Keratinocyte (primary cell): ENCODE measurements at regions not wholly inside any gene's neighbourhood (a gene's known extent, or its start where the extent isn't known, plus 50 kb on each side); places are given as distances from the start of the nearest gene placed in this dataset.

Experiments
- DNase-seq: peaks from one replicate; pipeline ENCODE4 v3.0.0-alpha.2; 2011; ENCODE audit warnings: low read depth, missing footprints, low spot score
- FAIRE-seq: peaks from 2 replicates; lab custom pipeline; 2011; peaks lifted over from hg19 to GRCh38; lab: Jason Lieb, UNC
- H2AFZ ChIP-seq: 2 replicates; pipeline ENCODE4 v1.6.0; 2012; ENCODE audit warnings: low read length, control low read depth, inconsistent platforms; ENCODE audit not compliant: control insufficient read depth
- H3K27ac ChIP-seq: 2 replicates; pipeline ENCODE4 v1.5.1; 2011; ENCODE audit warnings: low read length; ENCODE audit not compliant: control insufficient read depth, insufficient read depth
- H3K27me3 ChIP-seq: 3 replicates; pipeline ENCODE4 v1.6.0; 2011; ENCODE audit warnings: low read length; ENCODE audit not compliant: control insufficient read depth, insufficient read depth; ENCODE audit errors: extremely low read depth
- H3K36me3 ChIP-seq, 2 experiments: 2 replicates in 1 of 2; 3 replicates in 1 of 2; pipeline ENCODE4 v1.5.1; 2011; ENCODE audit warnings: low read length in 2 of 2, mild to moderate bottlenecking in 1 of 2; ENCODE audit not compliant: control insufficient read depth in 2 of 2, insufficient read depth in 2 of 2; ENCODE audit errors: extremely low read depth in 1 of 2
- H3K4me1 ChIP-seq: 3 replicates; pipeline ENCODE4 v1.5.1; 2011; ENCODE audit warnings: low read length; ENCODE audit not compliant: control insufficient read depth, insufficient read depth; ENCODE audit errors: extremely low read depth
- H3K4me2 ChIP-seq: 3 replicates; pipeline ENCODE4 v1.6.0; 2011; ENCODE audit warnings: low read depth, low read length; ENCODE audit not compliant: control insufficient read depth, insufficient read depth; ENCODE audit errors: extremely low read depth
- H3K4me3 ChIP-seq, 3 experiments: fragments of 200-600 bp in 1 of 3; sonication (generic) in 1 of 3; 2 replicates in 2 of 3; 3 replicates in 1 of 3; pipeline ENCODE4 v1.5.1; 2011 to 2016; ENCODE audit warnings: low read length in 3 of 3, mild to moderate bottlenecking in 3 of 3, control low read depth in 2 of 3, inconsistent platforms in 1 of 3, low read depth in 1 of 3, mixed read lengths in 1 of 3, mixed run types in 1 of 3, moderate library complexity in 1 of 3; ENCODE audit not compliant: control insufficient read depth in 2 of 3, insufficient read depth in 2 of 3; ENCODE audit errors: extremely low read depth in 1 of 3
- H3K79me2 ChIP-seq: 2 replicates; pipeline ENCODE4 v1.6.0; 2012; ENCODE audit warnings: low read length; ENCODE audit not compliant: control insufficient read depth, insufficient read depth
- H3K9ac ChIP-seq: 3 replicates; pipeline ENCODE4 v1.6.0; 2011; ENCODE audit warnings: low read length; ENCODE audit not compliant: control insufficient read depth, insufficient read depth; ENCODE audit errors: extremely low read depth
- H3K9me1 ChIP-seq: 3 replicates; pipeline ENCODE4 v1.6.0; 2011; ENCODE audit warnings: low read length; ENCODE audit not compliant: control insufficient read depth, insufficient read depth; ENCODE audit errors: extremely low read depth
- H3K9me3 ChIP-seq: 2 replicates; pipeline ENCODE4 v1.5.1; 2012; ENCODE audit warnings: low read depth, low read length; ENCODE audit not compliant: control insufficient read depth
- H4K20me1 ChIP-seq: 3 replicates; pipeline ENCODE4 v1.6.0; 2011; ENCODE audit warnings: low read length; ENCODE audit not compliant: control insufficient read depth, insufficient read depth; ENCODE audit errors: extremely low read depth
- CTCF ChIP-seq, 3 experiments: IDR thresholded peaks in 1 of 3; conservative IDR thresholded peaks in 1 of 3; optimal IDR thresholded peaks in 1 of 3; 2 replicates in 2 of 3; 3 replicates in 1 of 3; pipeline versions ENCODE3 to v1.5.1; 2011; ENCODE audit warnings: low read length in 3 of 3, mild to moderate bottlenecking in 3 of 3, moderate library complexity in 2 of 3, control low read depth in 1 of 3, inconsistent platforms in 1 of 3; ENCODE audit not compliant: insufficient read depth in 2 of 3; ENCODE audit errors: extremely low read depth in 1 of 3
- EZH2 ChIP-seq: IDR thresholded peaks from one replicate; pipeline ENCODE4 v1.6.1; 2012; ENCODE audit warnings: inconsistent platforms, mild to moderate bottlenecking, low read length, moderate library complexity
- dilution Hi-C: fragments of 300-500 bp; cut with MboI; formaldehyde crosslinking; loops from one replicate; pipeline ENCODE4 v1.7.0; 2020; ENCODE audit warnings: low sequenced_read_pairs; ENCODE audit not compliant: extremely low pct_ligation_motif_present

DNA sequence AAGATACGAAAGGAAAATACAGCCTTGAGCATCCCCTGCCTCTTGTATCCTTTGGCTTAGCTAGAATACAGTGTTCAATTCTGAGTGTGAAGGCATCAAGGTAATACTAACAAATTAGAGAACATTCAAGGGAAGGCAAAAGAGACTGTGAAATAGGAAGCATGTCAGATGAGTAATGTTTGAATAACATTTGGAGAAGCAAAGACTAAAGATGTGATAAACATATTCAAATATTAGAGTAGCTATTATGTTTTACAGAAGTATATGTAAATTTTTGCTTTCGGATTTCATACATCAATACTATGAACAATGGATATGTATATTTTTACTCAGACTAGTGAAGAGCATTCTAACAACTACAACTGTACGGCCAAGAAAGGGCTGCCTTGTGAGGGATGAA lies 161.7 kb upstream of the FN1 start:
- H2AFZ ChIP-seq = no peak overlapping the region
- no peak overlapping the region for H3K4me3 ChIP-seq
- FAIRE-seq (no peak), DNase-seq (no peak)
- H3K9me3 ChIP-seq = no peaks in the 10 kb centered on the region
- H3K4me1 ChIP-seq = peaks cover 12% of the 10 kb centered on the region
- no peaks in the 10 kb centered on the region for H3K27me3 ChIP-seq
- no peaks in the 10 kb centered on the region for H3K79me2 ChIP-seq
- H3K36me3 ChIP-seq = no peaks in the 10 kb centered on the region
- dilution Hi-C loops = no loop called here
- H3K9me1 ChIP-seq = no peaks in the 10 kb centered on the region
- no peaks in the 10 kb centered on the region for H4K20me1 ChIP-seq
- no peak overlapping the region for H3K9ac ChIP-seq
- no peak overlapping the region for H3K27ac ChIP-seq
- no peak overlapping the region for H3K4me2 ChIP-seq
- TF ChIP-seq CTCF (optimal IDR thresholded peaks at IDR 0.05 in 1 of 3, IDR thresholded peaks at IDR 0.05 in 1 of 3, conservative IDR thresholded peaks at IDR 0.05 in 1 of 3; ENCODE audit: extremely low read depth in 1 of 3, insufficient read depth in 2 of 3, low read length in 3 of 3) = no peak
- TF ChIP-seq EZH2 = no peak

DNA sequence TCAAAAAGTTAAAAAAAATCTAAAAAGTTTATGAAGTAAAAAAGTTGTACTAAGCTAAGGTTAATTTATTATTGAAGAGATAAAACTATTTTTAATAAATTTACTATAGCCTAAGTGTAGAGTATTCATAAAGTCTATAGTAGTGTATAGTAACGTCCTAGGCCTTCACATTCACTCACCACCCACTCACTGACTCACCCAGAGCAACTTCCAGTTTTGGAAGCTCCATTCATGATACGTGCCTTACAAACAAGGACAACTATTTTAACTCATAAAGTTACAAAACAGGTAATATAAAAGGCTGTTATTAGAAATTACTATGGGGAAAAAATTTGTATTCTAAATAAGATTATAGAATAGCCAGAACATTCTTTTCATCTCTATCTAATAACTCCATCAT lies 158.9 kb upstream of the FN1 start:
- Histone ChIP-seq H2AFZ (no peak overlapping the region), H3K27me3 (no peaks in the 10 kb centered on the region), H3K9me3 (no peaks in the 10 kb centered on the region), H3K27ac (no peak overlapping the region), H4K20me1 (no peaks in the 10 kb centered on the region), H3K4me3 (no peak overlapping the region), H3K79me2 (no peaks in the 10 kb centered on the region), H3K4me2 (peak overlapping the region; percentile 34), H3K9me1 (no peaks in the 10 kb centered on the region), H3K36me3 (no peaks in the 10 kb centered on the region), H3K9ac (no peak overlapping the region), H3K4me1 (peaks cover 12% of the 10 kb centered on the region)
- peak; percentile 39 for FAIRE-seq
- DNase-seq = no peak
- TF ChIP-seq CTCF (optimal IDR thresholded peaks at IDR 0.05 in 1 of 3, IDR thresholded peaks at IDR 0.05 in 1 of 3, conservative IDR thresholded peaks at IDR 0.05 in 1 of 3; ENCODE audit: extremely low read depth in 1 of 3, insufficient read depth in 2 of 3, low read length in 3 of 3) (no peak), EZH2 (no peak)
- dilution Hi-C loops = no loop called here
